NCI-H1694 (cell line): ENCODE measurements at regions not wholly inside any gene's neighbourhood (a gene's known extent, or its start where the extent isn't known, plus 50 kb on each side); places are given as distances from the start of the nearest gene placed in this dataset.
A peak's percentile ranks its signal among the peaks of the same experiment; 100 is the strongest.
"Not testable (repeated sequence)": the region's sequence is repeated elsewhere in the genome, so short reads cannot be mapped to it uniquely, and the experiment has no call there.

Source experiments
- DNase-seq: peaks from one replicate; lab custom pipeline; 2025; lab: John Stamatoyannopoulos, UW

- DNase-seq = no peak
Observed at GRCh38 chr15:69863446-69863845, 234.3 kb downstream of the TLE3 start.

- DNase-seq = no peak
Observed at GRCh38 chr15:69865369-69865768, 232.3 kb downstream of the TLE3 start.

GRCh38 chr15:69868756-69869155 is 229.0 kb downstream of the TLE3 start:
- DNase-seq = no peak

- no peak for DNase-seq
Observed at GRCh38 chr15:69869291-69869690, 228.4 kb downstream of the TLE3 start.

- no peak for DNase-seq
Observed at GRCh38 chr15:69869881-69870505, 227.7 kb downstream of the TLE3 start.

- DNase-seq = no peak
Observed at GRCh38 chr15:69871511-69872134, 226.1 kb downstream of the TLE3 start.

GRCh38 chr15:69873807-69874206 is 223.9 kb downstream of the TLE3 start:
- no peak for DNase-seq

- DNase-seq = no peak
Observed at GRCh38 chr15:69874321-69874720, 223.4 kb downstream of the TLE3 start.

GRCh38 chr15:69876064-69876940 is 221.4 kb downstream of the TLE3 start:
- DNase-seq = no peak

GRCh38 chr15:69879963-69880362 is 217.8 kb downstream of the TLE3 start:
- not testable (repeated sequence) for DNase-seq

GRCh38 chr15:69880571-69881301 is 217.0 kb downstream of the TLE3 start:
- no peak for DNase-seq

- DNase-seq = no peak
Observed at GRCh38 chr15:69881302-69881670, 216.4 kb downstream of the TLE3 start.

- DNase-seq = peak; percentile 22
Observed at GRCh38 chr15:69881766-69882165, 216.0 kb downstream of the TLE3 start.

- DNase-seq = no peak
Observed at GRCh38 chr15:69883306-69883705, 214.4 kb downstream of the TLE3 start.

- DNase-seq = no peak
Observed at GRCh38 chr15:69885173-69885955, 212.4 kb downstream of the TLE3 start.

GRCh38 chr15:69887009-69887408 is 210.7 kb downstream of the TLE3 start:
- no peak for DNase-seq

- no peak for DNase-seq
Observed at GRCh38 chr15:69887553-69887952, 210.2 kb downstream of the TLE3 start.

GRCh38 chr15:69888406-69888805 is 209.3 kb downstream of the TLE3 start:
- DNase-seq = no peak

- DNase-seq = no peak
Observed at GRCh38 chr15:69891070-69891536, 206.6 kb downstream of the TLE3 start.

GRCh38 chr15:69891606-69892005 is 206.1 kb downstream of the TLE3 start:
- DNase-seq = no peak

GRCh38 chr15:69892351-69892750 is 205.4 kb downstream of the TLE3 start:
- no peak for DNase-seq
